NCI-H2107 treated with DMSO at 0.1 percent for 48 hours (cell line): ENCODE measurements at regions not wholly inside any gene's neighbourhood (a gene's known extent, or its start where the extent isn't known, plus 50 kb on each side); places are given as distances from the start of the nearest gene placed in this dataset.
"Not testable (repeated sequence)": the region's sequence is repeated elsewhere in the genome, so short reads cannot be mapped to it uniquely, and the experiment has no call there.

Experiments
- DNase-seq: peaks from one replicate; lab custom pipeline; 2025; ENCODE audit not compliant: unreplicated experiment; lab: John Stamatoyannopoulos, UW

DNA sequence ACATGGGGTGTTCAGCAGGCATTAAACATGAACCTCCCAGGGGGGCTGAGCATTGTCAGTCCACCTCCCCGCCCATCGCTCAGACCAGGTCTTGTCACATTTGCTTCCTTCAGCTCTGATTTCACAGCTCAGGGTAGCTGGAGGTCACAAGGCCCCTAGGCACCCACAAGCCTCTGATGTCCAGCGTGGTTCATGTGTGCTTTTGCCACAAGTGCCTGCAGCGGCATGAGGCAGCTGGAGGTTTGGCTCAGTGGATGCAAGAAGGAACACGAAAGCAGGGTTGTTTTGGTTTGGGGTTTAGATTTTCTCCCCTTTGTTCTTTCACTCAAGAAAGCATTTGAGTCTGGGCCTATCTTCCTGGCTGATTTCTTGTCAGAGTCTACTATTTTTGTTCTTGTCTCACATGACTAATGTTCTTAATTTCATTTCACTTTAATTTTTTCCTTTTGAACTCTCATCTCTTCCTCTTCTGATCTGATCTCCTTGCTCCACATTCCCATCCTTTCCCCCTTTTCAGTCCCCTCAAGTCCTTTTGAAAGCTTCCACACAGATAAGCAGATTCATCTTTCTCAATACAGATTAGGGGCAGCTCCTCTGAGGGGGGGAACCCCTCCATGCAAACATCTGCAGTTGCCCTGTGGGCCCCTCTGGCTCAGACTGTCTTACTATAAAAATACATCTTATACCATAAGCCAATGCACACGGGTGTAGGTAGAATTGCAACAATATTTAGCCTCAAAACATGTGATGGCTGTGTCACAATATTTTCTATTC, 68.1 kb upstream of the CEP85L start:
- DNase-seq: no peak

DNA sequence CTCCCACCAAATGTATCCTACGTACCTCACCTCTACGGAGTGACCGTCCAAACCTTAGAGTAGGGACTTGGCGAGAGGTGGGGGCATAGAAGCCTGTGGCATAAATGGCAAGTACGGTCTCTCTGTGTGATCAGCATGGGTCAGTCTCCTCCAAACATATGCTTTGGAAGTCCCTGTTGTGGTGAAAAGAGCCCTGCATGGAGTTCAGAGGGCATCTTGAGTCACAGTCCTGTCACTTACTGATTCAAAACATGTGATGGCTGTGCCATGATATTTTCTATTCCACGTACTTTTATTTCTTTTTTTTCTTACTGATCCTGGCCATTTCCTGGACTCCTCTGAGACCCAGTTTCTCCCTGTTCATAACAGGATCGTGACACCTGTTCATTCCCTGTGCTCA, 67.5 kb upstream of the CEP85L start:
- DNase-seq: no peak

DNA sequence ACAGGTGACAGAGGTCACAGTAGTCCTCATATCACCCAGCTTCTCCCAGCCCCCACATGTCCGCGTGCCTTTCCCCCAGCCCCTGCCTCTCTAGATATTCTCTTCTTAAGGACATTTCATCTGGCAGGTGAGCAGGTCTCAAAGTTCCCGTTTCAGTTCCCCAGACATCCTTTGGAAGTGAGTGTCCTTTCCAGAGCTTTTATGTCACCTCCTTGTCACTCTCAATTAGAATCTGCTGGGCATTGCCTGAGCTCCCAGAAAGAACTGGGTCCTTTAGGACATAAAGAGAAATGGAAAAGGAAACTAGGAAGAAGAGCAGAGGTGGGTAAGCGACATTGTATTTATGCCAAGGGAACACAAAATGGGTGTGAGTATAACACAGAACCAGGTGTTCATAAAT, 66.9 kb upstream of the CEP85L start:
- no peak for DNase-seq

DNA sequence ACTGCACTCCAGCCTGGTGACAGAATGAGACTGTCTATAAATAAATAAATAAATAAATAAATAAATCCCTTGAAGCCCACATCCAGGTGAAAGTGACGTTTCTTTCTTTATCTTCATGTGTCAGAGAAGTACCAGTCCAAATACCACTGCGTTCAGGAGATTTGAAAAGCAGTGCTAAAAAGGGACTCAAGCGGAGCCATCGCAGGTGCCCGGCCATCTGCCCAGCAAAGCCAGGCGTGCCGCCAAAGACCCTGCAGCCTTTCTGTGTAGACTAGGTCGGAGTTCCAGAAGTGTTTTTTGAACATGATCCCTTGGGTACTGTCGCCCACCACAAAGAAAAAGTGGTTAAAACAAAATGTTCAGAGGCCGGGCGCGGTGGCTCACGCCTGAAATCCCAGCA, 65.7 kb upstream of the CEP85L start:
- no peak for DNase-seq

DNA sequence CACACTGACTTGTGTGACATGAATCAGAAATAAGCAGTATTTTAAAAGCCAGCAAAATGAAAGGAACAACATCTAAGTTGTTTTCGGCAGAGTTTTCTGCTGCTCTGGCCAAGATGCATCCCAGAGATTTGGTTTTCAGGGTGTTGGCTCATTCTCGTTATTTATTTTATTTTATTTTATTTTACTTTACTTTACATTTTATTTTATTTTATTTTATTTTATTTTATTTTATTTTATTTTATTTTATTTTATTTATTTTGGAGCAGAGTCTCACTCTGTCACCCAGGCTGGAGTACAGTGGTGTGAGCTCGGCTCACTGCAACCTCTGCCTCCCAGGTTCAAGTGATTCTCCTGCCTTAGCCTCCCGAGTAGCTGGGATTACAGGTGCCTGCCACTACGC, 64.5 kb upstream of the CEP85L start:
- not testable (repeated sequence) for DNase-seq

DNA sequence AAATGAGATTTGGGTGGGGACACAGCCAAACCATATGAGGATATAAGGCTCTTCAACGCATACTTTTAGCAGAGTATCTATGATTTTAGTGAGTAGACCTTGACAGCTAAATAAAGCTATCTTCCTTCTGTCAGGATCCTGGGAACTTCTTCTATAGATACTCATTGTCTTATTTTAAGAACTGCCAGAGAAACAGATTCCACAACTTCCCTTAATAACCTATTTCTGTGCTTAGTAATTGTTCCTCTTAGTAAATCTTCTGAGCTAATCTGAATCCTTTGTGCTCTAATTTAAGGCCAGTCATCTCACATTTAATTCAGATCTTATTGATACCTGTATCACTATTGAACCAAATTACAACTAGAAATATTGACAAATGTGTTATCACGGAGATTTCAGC, 64.0 kb upstream of the CEP85L start:
- DNase-seq: no peak

DNA sequence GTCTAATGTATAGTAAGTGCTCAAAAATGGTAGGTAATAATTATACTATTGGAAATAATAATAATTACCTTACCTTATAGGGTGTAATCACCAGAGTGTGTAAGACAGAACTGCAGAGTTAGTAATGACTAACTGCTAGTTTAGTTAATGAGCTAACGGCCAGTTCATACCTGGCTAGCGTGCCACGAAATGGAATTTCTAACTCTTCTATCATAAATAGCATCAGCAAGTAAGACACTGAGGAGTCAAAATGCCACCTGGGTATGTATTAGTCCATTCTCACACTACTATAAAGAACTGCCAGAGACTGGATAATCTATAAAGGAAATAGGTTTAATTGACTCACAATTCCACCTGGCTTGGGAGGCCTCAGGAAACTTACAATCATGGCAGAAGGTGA, 63.4 kb upstream of the CEP85L start:
- DNase-seq: no peak

DNA sequence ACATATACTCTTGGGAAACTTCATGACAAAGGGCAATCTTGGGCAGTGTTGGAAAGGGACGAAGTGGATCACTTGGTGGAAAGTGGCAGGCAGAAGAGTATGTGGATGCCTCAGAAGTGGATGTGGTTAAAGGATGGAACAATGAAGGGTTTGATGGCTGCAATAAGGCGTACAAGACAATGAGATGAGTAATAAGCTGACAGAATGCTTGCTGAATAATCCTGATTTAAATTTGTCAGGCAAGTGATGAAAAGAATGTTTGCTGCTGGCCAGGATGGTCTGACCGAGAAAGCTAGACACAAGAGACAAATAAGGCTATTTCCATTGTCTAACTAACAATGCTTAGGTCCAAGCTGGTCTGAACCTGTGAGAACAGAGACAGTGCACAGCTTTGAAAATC, 61.6 kb upstream of the CEP85L start:
- no peak for DNase-seq

DNA sequence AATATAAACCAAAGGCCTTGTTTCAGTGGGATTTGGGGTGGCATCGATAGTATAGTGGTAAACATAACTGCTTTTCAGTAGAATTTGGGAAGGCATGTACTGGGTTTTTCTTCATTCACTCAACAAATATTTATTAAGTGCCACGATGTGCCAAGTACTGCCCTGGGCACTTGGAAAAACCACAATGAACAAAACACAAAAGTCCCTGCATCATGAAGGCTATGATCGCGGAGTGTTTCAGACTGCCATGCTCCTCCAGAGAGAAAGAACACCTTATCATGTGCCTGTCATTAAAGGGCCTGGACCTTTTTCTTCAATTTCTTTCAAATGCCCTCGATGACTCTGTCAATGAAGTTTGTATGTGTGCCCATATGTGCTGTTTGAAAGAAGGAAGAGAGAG, 59.2 kb upstream of the CEP85L start:
- DNase-seq: no peak

DNA sequence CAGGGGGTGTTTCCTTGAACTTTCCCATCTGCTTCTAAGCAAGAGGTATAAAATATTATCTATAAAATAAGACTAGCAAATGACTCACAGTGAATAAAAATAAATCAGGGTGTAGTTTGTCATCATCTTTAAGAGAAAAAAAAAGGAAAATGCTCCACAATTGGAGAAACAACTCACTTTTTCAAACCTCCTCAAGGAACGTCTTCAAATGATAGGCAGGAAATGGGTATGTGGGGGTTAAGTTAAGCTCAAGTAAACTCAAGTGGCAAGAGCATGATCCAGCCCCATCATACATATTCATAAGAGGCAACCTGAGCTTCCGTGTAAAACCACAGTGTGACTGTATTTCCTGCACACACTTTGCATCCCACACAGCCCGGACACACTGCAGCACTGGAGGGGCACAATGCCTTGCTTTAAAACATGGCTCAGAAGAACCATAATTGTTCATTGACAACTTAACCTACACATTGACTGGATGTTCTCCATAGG, 58.5 kb upstream of the CEP85L start:
- DNase-seq: peak; percentile 43

DNA sequence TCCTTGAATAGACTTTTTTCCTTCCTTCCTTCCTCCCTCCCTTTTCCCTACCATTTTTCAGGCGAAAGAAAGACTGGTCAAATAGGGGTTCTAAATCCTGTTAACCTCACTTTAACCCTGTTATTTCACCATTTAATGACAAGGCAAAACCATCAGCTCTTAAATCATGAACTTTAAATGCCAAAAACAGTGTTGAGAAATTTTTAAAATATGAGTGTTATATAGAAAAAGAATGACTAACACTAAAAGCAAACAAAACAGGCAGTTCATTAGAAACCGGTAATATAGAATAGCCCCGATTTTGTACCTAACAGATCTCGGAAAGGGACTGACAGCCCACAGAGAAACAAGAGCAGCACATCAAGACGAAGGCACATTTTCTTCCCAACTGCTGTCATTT, 57.4 kb upstream of the CEP85L start:
- DNase-seq: no peak

DNA sequence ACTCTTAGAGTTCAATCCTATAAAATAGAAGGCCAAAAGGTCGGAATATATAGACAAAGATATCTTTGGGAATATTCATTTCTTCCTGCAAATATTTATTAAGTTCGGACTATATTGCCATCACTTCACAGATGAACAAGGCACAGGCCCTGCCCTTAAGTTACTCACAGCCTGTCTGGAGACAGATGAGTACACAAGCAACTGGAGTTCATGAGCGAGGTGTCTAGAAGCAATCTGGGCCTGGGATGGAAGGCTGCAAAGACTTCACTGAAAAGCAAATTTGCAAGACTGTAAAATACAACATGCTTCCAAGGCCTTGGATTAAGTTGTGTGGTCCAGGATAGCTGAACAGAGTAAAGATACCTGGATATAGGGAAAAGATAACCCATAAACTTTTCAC, 56.7 kb upstream of the CEP85L start:
- no peak for DNase-seq

DNA sequence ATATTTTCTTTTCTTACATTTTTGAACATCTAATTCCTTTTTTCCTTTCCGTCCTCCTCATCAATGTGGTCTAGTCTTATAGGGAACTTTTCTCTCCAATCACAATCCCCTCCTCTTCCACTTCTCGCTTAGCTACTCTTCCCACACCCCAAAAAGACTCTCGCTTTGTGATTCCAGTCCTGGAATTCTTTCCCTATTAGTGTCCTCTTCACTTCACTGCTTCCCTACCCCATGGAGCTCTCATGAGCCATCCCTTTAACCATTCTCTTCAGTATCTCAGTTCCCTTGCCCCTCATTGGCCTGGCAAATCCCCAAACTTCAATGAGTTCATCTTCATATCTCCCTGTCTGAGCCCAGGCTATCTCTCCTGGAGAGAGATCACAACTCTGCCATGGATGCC, 55.3 kb upstream of the CEP85L start:
- no peak for DNase-seq

DNA sequence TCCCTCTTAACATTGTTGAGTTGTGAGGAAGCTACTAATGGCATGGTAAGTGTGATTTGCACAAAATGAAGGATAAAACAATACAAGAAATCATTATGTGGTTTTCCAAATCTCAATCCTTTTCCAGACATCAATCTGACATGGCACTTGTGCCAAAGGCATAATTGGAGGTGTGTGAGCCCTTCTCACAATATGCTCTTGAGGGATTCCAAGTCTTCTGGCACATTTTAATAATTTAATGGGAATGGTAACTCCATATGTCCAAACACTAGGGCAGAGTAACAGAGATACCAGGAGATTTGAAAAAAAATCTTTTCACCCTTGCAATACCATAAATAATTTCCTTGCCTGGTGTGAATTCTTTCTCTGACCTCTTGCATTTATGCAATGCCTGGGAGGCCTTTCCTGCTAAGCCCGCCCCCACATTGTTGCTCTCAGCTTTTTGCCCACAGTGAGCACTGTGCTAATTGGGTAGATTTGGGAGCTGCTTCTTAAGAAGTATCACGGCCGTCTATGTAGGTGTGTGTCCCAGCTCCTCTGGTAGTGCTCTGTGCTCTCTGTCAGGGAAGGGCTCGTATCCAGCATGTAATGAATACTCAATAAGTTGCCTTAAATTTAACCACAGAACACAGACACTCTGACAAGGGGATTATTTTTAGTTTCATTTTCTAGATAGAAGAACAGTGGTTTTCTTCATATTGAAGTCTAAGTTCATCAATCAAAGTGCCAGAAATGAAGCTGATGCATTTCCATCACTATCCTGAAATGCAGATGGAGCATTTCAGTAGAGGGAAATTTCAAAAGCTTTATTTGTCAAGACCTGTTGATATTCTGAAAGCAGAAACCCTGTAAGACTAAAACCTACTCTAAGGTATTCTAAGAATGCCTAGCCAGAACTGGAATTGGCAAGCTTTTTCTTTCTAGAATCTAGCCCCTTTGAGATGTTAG, 54.4 kb upstream of the CEP85L start:
- DNase-seq: no peak

DNA sequence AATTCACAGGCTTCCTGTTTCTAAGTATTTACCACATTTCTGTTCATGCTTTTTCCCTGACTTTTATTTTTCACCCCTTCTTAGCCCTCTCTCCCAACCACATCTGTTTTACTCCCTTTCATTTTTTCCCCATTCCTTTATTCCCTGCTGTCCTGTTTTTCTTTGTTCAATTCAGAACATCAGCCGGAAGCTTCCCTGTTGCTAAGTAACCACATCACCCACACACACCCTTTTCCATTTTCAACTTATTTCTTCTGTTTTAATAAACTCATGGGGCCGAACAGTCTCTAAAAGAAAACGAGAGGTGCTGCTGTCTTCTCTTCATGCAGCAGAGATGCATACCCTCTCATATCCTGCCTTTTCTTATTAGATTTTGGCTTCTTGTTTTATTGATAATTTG, 53.5 kb upstream of the CEP85L start:
- DNase-seq: no peak

DNA sequence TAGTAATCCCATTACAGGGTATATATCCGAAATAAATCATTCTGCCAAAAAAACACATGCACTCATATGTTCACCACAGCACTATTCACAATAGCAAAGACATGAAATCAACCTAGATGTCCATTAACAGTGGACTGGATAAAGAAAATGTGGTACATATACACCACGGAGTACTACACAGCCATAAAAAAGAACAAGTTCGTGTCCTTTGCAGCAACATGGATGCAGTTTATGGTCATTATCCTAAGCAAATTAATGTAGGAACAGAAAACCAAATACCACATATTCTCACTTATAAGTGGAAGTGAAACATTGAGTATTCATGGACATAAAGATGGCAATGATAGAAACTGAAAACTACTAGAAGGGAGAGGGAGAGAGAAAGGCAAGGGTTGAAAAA, 49.9 kb upstream of the CEP85L start:
- DNase-seq: not testable (repeated sequence)
